ENCODE measurements at regions not wholly inside any gene's neighbourhood (a gene's known extent, or its start where the extent isn't known, plus 50 kb on each side); places are given as distances from the start of the nearest gene placed in this dataset.
A peak's percentile ranks its signal among the peaks of the same experiment; 100 is the strongest.

GRCh38 chr9:87280421-87280820 is 217.2 kb upstream of the DAPK1 start:
- peaks cover 4% of the 10 kb centered on the region for H3K9me3 Mint-ChIP-seq
- peaks cover 50% of the 10 kb centered on the region for H3K4me1 Mint-ChIP-seq (ENCODE audit: unreplicated experiment)
- H3K36me3 Mint-ChIP-seq = no peaks in the 10 kb centered on the region
- TF ChIP-seq, protein P1, sequence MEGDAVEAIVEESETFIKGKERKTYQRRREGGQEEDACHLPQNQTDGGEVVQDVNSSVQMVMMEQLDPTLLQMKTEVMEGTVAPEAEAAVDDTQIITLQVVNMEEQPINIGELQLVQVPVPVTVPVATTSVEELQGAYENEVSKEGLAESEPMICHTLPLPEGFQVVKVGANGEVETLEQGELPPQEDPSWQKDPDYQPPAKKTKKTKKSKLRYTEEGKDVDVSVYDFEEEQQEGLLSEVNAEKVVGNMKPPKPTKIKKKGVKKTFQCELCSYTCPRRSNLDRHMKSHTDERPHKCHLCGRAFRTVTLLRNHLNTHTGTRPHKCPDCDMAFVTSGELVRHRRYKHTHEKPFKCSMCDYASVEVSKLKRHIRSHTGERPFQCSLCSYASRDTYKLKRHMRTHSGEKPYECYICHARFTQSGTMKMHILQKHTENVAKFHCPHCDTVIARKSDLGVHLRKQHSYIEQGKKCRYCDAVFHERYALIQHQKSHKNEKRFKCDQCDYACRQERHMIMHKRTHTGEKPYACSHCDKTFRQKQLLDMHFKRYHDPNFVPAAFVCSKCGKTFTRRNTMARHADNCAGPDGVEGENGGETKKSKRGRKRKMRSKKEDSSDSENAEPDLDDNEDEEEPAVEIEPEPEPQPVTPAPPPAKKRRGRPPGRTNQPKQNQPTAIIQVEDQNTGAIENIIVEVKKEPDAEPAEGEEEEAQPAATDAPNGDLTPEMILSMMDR (conservative IDR thresholded peaks at IDR 0.05) = no peak
- no peak for DNase-seq (ENCODE audit: extremely low spot score, unreplicated experiment)
- H3K4me3 Mint-ChIP-seq = no peak overlapping the region
- H3K27ac Mint-ChIP-seq = no peak overlapping the region
- H3K27me3 Mint-ChIP-seq = peaks cover 6% of the 10 kb centered on the region

GRCh38 chr9:87282538-87282937 is 215.1 kb upstream of the DAPK1 start:
- no peaks in the 10 kb centered on the region for H3K27me3 Mint-ChIP-seq
- TF ChIP-seq, protein P1 (conservative IDR thresholded peaks at IDR 0.05) = no peak
- DNase-seq (ENCODE audit: extremely low spot score, unreplicated experiment) = no peak
- peaks cover 40% of the 10 kb centered on the region for H3K4me1 Mint-ChIP-seq (ENCODE audit: unreplicated experiment)
- H3K36me3 Mint-ChIP-seq = no peaks in the 10 kb centered on the region
- no peak overlapping the region for H3K27ac Mint-ChIP-seq
- H3K9me3 Mint-ChIP-seq = peaks cover 4% of the 10 kb centered on the region
- no peak overlapping the region for H3K4me3 Mint-ChIP-seq

DNA sequence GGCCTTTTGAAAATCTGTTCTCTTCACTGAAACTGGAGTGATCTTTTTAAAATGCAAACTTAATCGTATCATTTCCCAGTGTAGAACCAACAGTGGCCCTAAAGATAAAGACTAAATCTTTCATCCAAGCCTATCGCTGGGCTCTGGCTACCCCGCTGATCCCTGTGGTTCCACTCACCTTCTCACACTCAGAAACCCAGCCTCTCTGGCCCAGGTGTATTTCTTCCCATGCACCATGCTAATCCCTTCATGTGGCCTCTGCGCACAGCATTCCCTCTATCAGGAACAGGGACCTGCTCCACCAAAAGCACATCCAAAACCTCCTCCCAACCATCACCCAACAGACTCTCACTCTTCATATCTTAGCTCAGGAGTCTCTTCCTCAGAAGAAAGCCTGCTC is 214.1 kb upstream of the DAPK1 start:
- no peak overlapping the region for H3K27ac Mint-ChIP-seq
- TF ChIP-seq, protein P1 (conservative IDR thresholded peaks at IDR 0.05) = no peak
- no peak overlapping the region for H3K4me3 Mint-ChIP-seq
- peaks cover 4% of the 10 kb centered on the region for H3K9me3 Mint-ChIP-seq
- no peaks in the 10 kb centered on the region for H3K27me3 Mint-ChIP-seq
- no peaks in the 10 kb centered on the region for H3K36me3 Mint-ChIP-seq
- DNase-seq (ENCODE audit: extremely low spot score, unreplicated experiment) = no peak
- peaks cover 39% of the 10 kb centered on the region for H3K4me1 Mint-ChIP-seq (ENCODE audit: unreplicated experiment)

DNA sequence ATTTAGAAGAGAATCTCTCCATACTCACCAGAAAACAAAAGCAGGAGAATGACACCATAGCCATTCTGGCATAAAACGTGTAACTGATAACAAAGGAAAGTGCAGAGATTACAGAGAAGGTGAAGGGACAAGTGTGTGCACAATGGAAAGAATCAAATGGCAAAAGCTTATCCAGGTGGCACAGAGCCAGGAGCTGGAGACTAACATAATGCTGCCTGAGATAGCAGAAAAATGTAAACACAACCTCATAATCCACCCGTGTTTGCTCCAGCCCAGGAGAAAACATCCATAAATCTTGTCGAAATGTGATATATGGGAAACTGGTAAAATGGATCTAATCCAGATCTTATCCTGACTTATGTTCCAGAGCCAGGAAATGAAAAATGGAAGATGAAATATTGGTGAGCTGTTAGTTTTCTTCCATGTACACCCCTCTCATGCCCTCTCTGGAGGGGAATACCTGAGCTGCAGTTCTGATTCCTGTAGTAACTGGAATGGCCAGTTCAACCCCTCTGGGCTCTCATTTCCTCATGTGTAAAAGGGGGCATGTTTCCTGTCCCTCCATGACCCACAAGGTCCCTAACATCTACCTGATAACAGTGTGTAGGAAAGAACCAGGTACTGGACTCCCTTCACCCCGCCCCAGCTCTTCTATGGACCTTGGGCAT is 212.3 kb upstream of the DAPK1 start:
- Mint-ChIP-seq H3K27me3 (no peaks in the 10 kb centered on the region), H3K4me1 (ENCODE audit: unreplicated experiment) (peaks cover 30% of the 10 kb centered on the region)

DNA sequence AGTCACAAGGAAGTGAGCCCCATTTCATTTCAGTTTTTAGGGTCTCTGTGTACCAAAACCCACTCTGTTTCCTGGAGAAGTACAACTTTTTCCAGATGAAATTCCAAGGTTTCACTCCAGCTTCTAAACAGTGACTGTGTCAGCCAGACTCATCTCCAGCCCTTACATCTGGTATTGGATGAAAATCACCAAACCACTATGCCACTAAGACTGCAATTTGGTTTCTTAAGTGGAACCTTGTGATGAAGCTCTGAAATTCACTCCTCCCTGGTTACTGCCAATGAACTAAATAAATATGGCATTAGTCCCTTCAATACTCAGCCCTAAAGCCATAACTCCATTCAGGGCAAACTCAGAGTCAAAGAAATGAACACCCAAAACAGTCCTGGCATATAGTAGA is 211.2 kb upstream of the DAPK1 start:
- TF ChIP-seq, protein P1 (conservative IDR thresholded peaks at IDR 0.05) = no peak
- no peak overlapping the region for H3K27ac Mint-ChIP-seq
- H3K4me1 Mint-ChIP-seq (ENCODE audit: unreplicated experiment) = peaks cover 29% of the 10 kb centered on the region
- peaks cover 3% of the 10 kb centered on the region for H3K9me3 Mint-ChIP-seq
- DNase-seq (ENCODE audit: extremely low spot score, unreplicated experiment) = no peak
- no peak overlapping the region for H3K4me3 Mint-ChIP-seq
- H3K36me3 Mint-ChIP-seq = no peaks in the 10 kb centered on the region
- H3K27me3 Mint-ChIP-seq = no peaks in the 10 kb centered on the region

More for the DNA sequence above, 212.3 kb upstream of the DAPK1 start:
- peaks cover 4% of the 10 kb centered on the region for H3K9me3 Mint-ChIP-seq
- H3K27ac Mint-ChIP-seq = no peak overlapping the region
- no peaks in the 10 kb centered on the region for H3K36me3 Mint-ChIP-seq
- peak overlapping the region; percentile 4 for H3K4me3 Mint-ChIP-seq
- TF ChIP-seq, protein P1 (conservative IDR thresholded peaks at IDR 0.05) = no peak
- DNase-seq (ENCODE audit: extremely low spot score, unreplicated experiment) = no peak
